ENCODE measurements at regions not wholly inside any gene's neighbourhood (a gene's known extent, or its start where the extent isn't known, plus 50 kb on each side); places are given as distances from the start of the nearest gene placed in this dataset.

- TF ChIP-seq POLR2AphosphoS5 (IDR thresholded peaks at IDR 0.05; ENCODE audit: low read depth, low read length) (no peak), POU2F2 (IDR thresholded peaks at IDR 0.05; ENCODE audit: low read depth, low read length) (no peak), POLR2A (IDR thresholded peaks at IDR 0.05; ENCODE audit: low read depth, low read length) (no peak), SPI1 (IDR thresholded peaks at IDR 0.05; ENCODE audit: low read depth, low read length) (no peak), TAF1 (IDR thresholded peaks at IDR 0.05; ENCODE audit: low read depth, low read length) (no peak)
- DNase-seq (ENCODE audit: insufficient read length, low spot score) = no peak
- FAIRE-seq = no peak
These were observed 121.4 kb downstream of the GPAT3 start for GRCh38 chr4:83657336-83657735.
